Gastrocnemius medialis (tissue), 4 donors: ENCODE measurements at regions not wholly inside any gene's neighbourhood (a gene's known extent, or its start where the extent isn't known, plus 50 kb on each side); places are given as distances from the start of the nearest gene placed in this dataset.
"Not testable (repeated sequence)": the region's sequence is repeated elsewhere in the genome, so short reads cannot be mapped to it uniquely, and the experiment has no call there.

Experiments used
- ATAC-seq, 2 donors: fragments of 150-250 bp; one replicate each; pipeline ENCODE4 v1.9.1; 2016
- DNase-seq, 2 donors: peaks; one replicate each; pipeline ENCODE4 v3.0.0-alpha.2; 2019
- H3K27ac ChIP-seq, 4 donors: fragments of 200-600 bp; sonication (generic); 1 replicate in 1 of 4; 2 replicates in 3 of 4; pipeline ENCODE4 v1.5.1; 2016 to 2018; ENCODE audit warnings: mild to moderate bottlenecking in 2 of 4, moderate library complexity in 1 of 4
- H3K27me3 ChIP-seq, 3 donors: fragments of 200-600 bp; sonication (generic) in 2 of 3; 1 replicate in 1 of 3; 2 replicates in 2 of 3; pipeline versions ENCODE4 v1.5.1 to v1.6.0; 2016 to 2019; ENCODE audit warnings: mild to moderate bottlenecking in 1 of 3, moderate library complexity in 1 of 3
- H3K36me3 ChIP-seq, 2 donors: fragments of 200-600 bp; sonication (generic) in 1 of 2; one replicate each; pipeline ENCODE4 v1.5.1; 2017 to 2018
- H3K4me1 ChIP-seq, 2 donors: fragments of 200-600 bp; sonication (generic) in 1 of 2; one replicate each; pipeline ENCODE4 v1.5.1; 2016 to 2017; ENCODE audit warnings: mild to moderate bottlenecking in 2 of 2
- H3K4me3 ChIP-seq, 4 donors: fragments of 200-600 bp; sonication (generic) in 3 of 4; 1 replicate in 1 of 4; 2 replicates in 3 of 4; pipeline ENCODE4 v1.5.1; 2016 to 2019; ENCODE audit warnings: mild to moderate bottlenecking in 2 of 4
- H3K9me3 ChIP-seq, 3 donors: fragments of 200-600 bp; sonication (generic) in 2 of 3; 1 replicate in 1 of 3; 2 replicates in 2 of 3; pipeline ENCODE4 v1.5.1; 2016 to 2019
- POLR2A ChIP-seq, 2 donors: fragments of 450-650 bp; IDR thresholded peaks; one replicate each; pipeline ENCODE4 v1.6.1; 2017; ENCODE audit warnings: antibody characterized with exemption in 2 of 2, mild to moderate bottlenecking in 2 of 2, moderate library complexity in 2 of 2
- in situ Hi-C, 4 donors: fragments of 200-750 bp; cut with MboI; loops; one replicate each; pipeline versions ENCODE4 v1.15.0 to v1.8.0; 2017; ENCODE audit warnings: low sequenced_read_pairs in 4 of 4
- intact Hi-C: fragments of 100-400 bp; cut with DNase I; formaldehyde crosslinking; loops from one replicate; pipeline ENCODE4 v1.15.1; 2023; ENCODE audit warnings: low total_unique reads
- TF ChIP-seq, protein P1 (sequence below), 5 experiments: fragments of 450-650 bp in 3 of 5; fragments of 200-600 bp in 2 of 5; sonication (generic) in 2 of 5; IDR thresholded peaks in 4 of 5; conservative IDR thresholded peaks in 1 of 5; 1 replicate in 4 of 5; 2 replicates in 1 of 5; pipeline ENCODE4 v1.5.1; 2016 to 2019; ENCODE audit warnings: antibody characterized with exemption in 5 of 5, mild to moderate bottlenecking in 3 of 5, moderate library complexity in 3 of 5

DNA sequence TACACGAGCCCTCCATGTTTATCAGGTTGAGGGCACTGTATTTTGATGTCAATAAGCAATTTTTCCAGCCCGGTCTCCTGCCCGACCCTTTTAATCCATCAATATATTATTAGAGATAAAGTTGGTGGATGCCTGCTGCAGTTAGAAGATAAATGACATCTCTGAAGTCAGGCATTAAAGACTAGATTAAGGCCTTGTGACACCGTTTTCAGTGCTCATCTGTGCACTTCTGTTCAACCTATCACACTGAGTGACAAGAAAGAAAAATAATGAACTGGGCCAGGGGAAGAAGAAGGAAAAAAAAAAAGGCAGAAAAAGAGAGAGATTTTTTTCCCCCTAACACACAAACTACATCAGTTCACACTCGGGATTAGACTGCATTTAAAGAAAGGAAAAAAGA lies 371.8 kb downstream of the IL20RB start:
- no peak for ATAC-seq
- Histone ChIP-seq H3K27ac (no peak overlapping the region), H3K4me1 (no peaks in the 10 kb centered on the region), H3K4me3 (no peak overlapping the region), H3K36me3 (no peaks in the 10 kb centered on the region), H3K9me3 (no peaks in the 10 kb centered on the region), H3K27me3 (no peaks in the 10 kb centered on the region)
- TF ChIP-seq POLR2A (IDR thresholded peaks at IDR 0.05): no peak
- TF ChIP-seq, protein P1, sequence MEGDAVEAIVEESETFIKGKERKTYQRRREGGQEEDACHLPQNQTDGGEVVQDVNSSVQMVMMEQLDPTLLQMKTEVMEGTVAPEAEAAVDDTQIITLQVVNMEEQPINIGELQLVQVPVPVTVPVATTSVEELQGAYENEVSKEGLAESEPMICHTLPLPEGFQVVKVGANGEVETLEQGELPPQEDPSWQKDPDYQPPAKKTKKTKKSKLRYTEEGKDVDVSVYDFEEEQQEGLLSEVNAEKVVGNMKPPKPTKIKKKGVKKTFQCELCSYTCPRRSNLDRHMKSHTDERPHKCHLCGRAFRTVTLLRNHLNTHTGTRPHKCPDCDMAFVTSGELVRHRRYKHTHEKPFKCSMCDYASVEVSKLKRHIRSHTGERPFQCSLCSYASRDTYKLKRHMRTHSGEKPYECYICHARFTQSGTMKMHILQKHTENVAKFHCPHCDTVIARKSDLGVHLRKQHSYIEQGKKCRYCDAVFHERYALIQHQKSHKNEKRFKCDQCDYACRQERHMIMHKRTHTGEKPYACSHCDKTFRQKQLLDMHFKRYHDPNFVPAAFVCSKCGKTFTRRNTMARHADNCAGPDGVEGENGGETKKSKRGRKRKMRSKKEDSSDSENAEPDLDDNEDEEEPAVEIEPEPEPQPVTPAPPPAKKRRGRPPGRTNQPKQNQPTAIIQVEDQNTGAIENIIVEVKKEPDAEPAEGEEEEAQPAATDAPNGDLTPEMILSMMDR (IDR thresholded peaks at IDR 0.05 in 4 of 5, conservative IDR thresholded peaks at IDR 0.05 in 1 of 5): no peak
- DNase-seq: no peak
- intact Hi-C loops (no loop called here), in situ Hi-C loops (no loop called here)

DNA sequence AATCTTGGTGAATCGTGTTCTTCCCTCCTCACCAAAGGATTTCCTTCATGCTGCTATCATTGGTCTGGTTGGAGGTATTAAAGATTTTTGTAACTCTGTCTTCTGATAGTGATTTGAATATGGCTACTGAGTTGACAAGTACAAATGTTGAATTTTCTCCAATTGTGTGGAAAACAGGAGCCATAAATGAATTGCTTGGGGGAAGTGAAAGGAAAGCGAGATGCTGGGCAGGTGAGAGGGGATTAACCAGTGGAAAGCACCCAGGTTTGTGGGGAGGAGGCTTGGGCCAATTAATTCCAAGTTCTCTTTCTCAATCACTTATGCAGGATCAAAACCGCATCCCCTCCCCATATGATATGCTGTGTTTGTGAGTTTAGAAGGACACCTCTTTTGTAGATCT lies 372.5 kb downstream of the IL20RB start:
- ATAC-seq (no peak), DNase-seq (no peak)
- Histone ChIP-seq H3K27ac (no peak overlapping the region), H3K9me3 (no peaks in the 10 kb centered on the region), H3K4me1 (no peaks in the 10 kb centered on the region), H3K4me3 (no peak overlapping the region), H3K36me3 (no peaks in the 10 kb centered on the region), H3K27me3 (no peaks in the 10 kb centered on the region)
- TF ChIP-seq, protein P1 (IDR thresholded peaks at IDR 0.05 in 4 of 5, conservative IDR thresholded peaks at IDR 0.05 in 1 of 5): no peak
- TF ChIP-seq POLR2A (IDR thresholded peaks at IDR 0.05): no peak
- intact Hi-C loops (no loop called here), in situ Hi-C loops (no loop called here)

DNA sequence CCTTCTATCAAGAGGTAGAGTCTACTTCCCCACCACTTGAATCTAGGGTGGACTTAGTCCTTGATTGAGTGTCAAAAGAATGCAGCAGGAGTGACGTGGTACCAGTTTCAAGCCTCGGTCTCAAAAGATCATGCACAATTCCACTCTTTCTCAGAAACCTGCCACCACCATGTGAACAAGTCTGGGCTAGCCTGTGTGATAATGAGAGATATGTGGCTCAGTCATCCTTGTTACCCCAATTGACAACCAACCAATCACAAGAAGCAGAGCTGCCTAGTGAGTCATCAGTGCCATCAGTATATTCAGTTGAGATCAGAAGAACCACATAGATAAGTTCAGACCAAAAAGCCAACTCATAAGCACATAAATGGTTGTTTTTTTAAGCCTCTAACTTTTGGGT lies 374.5 kb downstream of the IL20RB start:
- DNase-seq (no peak), ATAC-seq (no peak)
- no peaks in the 10 kb centered on the region for H3K36me3 ChIP-seq
- H3K27ac ChIP-seq: no peak overlapping the region
- intact Hi-C loops: no loop called here
- H3K4me3 ChIP-seq: no peak overlapping the region
- no peaks in the 10 kb centered on the region for H3K4me1 ChIP-seq
- no peaks in the 10 kb centered on the region for H3K27me3 ChIP-seq
- in situ Hi-C loops: no loop called here
- TF ChIP-seq POLR2A (IDR thresholded peaks at IDR 0.05): no peak
- TF ChIP-seq, protein P1 (IDR thresholded peaks at IDR 0.05 in 4 of 5, conservative IDR thresholded peaks at IDR 0.05 in 1 of 5): no peak
- H3K9me3 ChIP-seq: no peaks in the 10 kb centered on the region

DNA sequence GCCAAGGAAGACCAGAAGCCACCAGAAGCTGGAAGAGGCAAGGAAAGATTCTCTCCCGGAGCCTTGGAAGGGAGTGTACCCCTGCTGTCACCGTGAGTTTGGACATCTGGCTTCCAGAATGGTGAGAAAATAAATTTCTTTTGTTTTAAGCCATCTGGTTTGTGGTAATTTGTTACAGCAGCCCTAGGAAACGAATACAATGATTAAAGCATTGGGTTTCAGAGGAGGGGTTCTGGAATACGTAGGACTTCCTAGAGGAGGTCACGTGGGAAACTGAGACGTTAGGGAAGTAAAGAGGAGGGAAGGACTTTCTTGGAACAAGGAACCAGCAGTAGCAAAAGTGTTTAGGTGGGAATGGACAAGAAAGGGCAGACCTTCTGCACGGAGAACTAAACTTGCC lies 377.7 kb downstream of the IL20RB start:
- ATAC-seq: no peak

DNA sequence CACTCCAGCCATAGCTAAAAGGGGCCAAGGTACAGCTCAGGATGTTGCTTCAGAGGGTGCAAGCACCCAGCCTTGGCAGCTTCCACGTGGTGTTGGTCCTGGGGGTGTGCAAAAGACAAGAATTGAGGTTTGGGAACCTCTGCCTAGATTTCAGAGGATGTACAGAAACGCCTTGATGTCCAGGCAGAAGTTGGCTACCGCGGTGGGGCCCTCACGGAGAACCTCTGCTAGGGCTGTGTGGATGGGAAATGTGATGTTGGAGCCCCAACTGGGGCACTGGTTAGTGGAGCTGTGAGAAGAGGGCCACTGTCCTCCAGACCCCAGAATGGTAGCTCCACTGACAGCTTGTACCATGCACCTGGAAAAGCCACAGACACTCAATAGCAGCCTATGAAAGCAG lies 380.6 kb downstream of the IL20RB start:
- DNase-seq, H3K4me3 ChIP-seq, intact Hi-C loops, H3K4me1 ChIP-seq, in situ Hi-C loops, ATAC-seq, H3K9me3 ChIP-seq, H3K27me3 ChIP-seq, H3K36me3 ChIP-seq, H3K27ac ChIP-seq: not testable (repeated sequence)

More for the DNA sequence above, 377.7 kb downstream of the IL20RB start:
- Histone ChIP-seq H3K9me3 (no peaks in the 10 kb centered on the region), H3K4me1 (no peaks in the 10 kb centered on the region), H3K4me3 (no peak overlapping the region), H3K27me3 (no peaks in the 10 kb centered on the region), H3K27ac (no peak overlapping the region), H3K36me3 (no peaks in the 10 kb centered on the region)
- in situ Hi-C loops: no loop called here
- DNase-seq: no peak
- no peak for TF ChIP-seq POLR2A (IDR thresholded peaks at IDR 0.05)
- TF ChIP-seq, protein P1 (IDR thresholded peaks at IDR 0.05 in 4 of 5, conservative IDR thresholded peaks at IDR 0.05 in 1 of 5): no peak
- intact Hi-C loops: no loop called here
